ENCODE measurements at regions not wholly inside any gene's neighbourhood (a gene's known extent, or its start where the extent isn't known, plus 50 kb on each side); places are given as distances from the start of the nearest gene placed in this dataset.

DNA sequence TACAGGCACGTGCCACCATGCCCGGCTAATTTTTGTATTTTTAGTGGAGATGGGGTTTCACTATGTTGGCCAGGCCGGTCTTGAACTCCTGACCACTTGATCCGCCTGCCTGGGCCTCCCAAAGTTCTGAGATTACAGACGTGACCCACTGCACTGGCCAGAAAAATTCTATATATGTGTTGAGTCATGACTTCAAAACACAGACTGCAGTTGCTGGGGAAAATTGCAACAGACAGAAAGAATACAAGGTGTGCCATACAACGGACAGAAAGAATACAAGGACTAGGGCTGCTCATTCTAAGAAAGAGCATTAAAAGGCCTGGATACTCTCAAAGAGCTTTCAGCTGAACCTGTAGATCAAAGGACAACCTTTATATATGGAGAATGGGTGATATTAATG lies 109.6 kb upstream of the ACSL4 start:
- no peak for DNase-seq (ENCODE audit: low spot score)

DNA sequence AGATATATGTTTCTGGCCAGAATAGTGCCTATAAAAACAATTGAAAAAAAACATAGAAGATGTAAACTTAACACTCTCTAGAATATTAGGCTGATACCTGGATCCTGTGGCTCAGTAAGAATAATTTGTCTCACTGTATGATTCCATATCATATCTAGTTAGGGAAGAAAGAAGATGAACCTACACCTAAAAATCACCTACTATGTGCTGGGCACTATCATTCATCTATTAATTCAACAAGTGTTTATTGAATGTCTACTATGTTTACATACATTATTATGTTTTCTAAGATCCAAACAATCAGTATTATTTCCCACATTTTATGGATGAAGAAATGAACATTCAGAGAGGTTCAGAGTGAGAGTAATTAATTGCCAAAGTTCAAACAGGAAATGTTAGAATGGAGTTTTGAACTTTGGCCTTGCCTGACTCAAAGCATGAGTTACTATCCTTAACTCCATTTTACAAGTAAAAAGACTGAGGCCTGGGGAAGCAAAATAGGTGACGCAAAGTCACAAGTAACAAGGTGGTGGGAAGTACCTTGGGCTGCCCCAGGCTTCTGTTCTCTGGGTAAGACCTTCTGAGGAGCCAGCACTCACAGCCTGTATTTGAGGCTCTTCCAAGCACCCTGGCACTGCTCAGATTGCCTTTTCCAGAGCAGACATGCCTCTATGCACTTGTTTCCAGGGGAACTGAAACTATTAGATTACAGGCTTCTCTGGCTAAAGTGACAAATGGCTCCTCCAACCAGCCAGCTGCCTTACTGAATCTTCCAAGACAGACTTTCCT lies 111.1 kb upstream of the ACSL4 start:
- DNase-seq (ENCODE audit: low spot score), result no peak

DNA sequence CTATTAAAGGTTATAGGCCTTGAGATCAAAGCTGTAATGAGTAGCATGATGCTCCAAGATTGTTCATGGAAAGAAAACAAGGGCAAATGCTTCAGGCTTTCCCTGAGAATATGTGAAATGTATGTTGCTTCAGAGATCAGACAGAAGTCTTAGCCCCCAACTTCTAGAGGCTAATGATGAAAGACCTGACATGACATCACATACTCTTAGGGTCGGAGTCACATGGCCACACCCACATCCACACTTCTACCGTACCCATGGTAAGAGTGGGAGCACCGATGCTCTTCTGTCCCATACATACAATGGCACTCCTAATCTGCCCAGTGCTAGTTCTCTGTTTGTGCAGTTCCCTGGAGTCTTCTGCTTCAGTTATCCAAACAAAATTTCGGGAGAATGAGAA lies 111.9 kb upstream of the ACSL4 start:
- DNase-seq (ENCODE audit: low spot score), result no peak

DNA sequence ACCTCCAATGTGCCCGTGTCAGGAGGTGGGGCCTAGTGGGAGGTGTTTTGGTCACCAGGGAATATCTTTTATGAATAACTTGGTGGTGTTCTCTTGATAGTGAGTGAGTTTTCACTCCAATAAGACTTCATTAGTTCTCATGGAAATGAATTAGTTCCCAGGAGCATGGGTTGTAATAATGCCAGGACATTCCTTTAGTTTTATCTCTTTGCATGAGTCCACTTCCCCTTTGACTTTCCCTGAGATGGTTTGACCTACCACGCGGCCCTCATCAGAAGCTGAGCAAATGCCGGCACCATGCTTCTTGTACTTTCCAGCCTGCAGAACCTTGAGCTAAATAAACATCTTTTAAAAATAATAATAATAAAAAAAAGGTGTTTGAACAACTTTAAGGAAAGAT lies 112.9 kb upstream of the ACSL4 start:
- no peak for DNase-seq (ENCODE audit: low spot score)

DNA sequence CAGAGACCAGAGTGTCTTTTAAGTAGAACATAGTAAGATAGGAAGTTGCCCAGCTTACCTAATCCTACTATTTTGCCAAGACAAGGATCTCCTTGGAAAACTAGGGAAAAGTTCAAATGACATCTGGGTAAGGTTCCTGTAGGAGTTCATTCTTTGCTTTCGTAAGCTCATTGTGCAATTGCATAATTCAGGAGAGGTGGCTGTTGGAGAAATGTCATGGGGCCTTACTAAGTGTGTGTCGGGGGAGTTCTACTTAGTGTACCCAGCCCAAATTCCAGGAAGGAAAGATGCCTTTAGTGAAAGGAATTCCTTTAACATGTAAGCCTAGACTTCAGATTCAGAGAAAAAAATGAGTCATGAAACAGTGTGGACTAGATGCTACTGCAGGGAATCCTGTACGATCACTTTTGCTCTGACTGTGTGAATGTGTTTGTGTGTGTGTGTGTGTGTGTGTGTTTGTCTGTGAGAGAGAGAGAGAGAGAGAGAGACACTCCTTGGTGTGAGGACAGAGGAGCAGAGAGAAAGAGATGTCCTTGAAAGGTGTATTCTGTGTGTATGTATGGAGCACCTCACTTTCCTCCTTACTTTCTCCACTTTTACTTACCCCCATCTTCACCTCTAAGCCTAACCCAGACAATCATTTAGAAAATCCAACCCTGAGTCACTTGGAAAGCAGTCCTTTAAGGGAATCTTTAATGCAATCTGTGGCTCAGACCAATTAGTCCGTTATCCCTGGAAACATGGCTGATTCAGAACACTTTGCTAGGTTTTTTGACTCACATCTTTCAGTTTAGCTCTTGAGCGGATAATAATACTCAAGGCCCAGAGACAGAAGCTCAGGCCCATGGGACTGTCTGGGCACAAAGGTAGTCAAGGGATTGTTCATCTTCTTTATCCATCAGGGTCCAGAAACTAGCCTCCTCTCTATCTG lies 114.5 kb upstream of the ACSL4 start:
- no peak for DNase-seq (ENCODE audit: low spot score)

DNA sequence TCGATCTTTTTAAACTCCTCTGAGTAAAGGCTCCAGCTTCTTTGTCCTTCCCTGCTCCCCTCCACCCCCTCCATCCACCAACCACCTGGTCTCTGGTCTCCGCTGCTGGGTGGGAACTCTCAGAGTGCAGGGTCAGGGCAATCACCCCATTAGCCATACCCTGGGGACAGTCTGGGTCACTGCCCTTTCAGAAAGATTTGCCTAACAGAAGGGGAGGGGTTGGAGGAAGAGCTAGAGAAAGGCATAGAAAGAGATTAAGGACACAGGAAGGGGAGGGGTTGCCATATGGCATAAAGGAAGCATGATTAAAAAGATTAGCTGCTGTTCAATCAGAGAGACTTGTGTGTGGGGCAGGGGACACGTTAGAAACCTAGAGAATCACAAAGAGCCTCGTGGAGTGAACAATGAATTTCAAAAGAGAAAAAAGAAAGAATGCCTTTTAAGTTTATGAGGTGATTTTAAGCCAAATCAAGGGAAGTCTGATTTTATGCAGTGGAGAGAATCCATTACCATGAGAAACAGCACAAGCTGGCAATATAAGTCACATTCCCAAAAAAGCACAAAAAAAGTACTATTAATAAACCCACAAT lies 115.5 kb upstream of the ACSL4 start:
- DNase-seq (ENCODE audit: low spot score), result no peak

DNA sequence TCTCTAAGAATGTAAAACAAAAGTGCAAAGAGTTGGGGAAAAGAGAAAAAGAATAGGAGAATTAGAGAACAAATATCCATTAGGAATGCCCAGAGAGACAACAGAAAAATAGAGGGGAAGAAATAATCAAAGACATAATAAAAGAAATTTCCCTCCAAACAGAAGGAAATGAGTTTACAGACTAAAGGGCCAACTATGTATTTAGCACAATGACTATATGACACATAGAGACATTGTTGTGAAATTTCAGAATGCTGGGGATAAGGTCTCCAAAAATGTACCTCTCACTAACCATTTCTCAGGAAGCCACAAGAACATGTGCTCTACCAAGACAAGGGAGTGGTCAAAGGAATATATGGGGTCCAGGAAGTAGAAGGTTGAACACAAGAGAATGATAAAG lies 121.0 kb upstream of the ACSL4 start:
- no peak for DNase-seq (ENCODE audit: low spot score)

DNA sequence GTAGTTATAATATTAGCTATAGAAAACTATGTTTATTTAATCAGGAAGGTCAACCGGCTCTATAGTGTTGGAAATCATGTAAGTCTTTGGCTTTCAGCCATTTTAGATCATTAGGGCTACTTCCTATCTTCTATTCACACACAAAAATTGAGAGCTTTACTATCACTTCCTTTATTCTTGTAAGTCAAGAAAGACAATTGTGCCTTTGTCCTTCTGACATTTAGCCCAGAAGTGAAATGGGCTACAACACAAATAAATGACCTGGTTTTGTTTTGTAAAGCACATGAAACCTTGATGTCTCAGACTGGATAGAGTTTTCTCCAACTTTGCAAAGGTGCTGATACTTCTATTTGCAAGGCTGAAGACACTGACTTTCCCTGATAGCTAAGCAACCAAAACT lies 122.4 kb upstream of the ACSL4 start:
- no peak for DNase-seq (ENCODE audit: low spot score)

DNA sequence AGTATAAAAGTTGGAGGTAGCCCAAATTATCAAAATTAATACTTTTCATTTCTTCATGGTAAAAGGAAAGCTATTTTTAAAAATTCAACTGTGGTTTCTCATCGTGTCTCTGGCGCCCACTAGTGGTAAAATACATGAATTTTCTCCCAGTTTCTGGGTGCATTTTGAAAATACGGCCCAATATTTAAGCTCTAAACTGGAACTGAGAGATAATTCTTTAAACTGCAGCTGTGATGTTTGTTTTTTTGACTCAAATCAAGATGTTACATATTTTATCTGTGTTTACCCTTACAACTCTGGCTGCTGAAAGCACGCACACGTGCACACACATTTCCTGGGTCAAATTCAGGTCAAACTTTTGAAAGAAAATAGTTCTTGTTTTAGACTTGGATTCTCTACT lies 123.9 kb upstream of the ACSL4 start:
- DNase-seq (ENCODE audit: low spot score), result peak; percentile 12

DNA sequence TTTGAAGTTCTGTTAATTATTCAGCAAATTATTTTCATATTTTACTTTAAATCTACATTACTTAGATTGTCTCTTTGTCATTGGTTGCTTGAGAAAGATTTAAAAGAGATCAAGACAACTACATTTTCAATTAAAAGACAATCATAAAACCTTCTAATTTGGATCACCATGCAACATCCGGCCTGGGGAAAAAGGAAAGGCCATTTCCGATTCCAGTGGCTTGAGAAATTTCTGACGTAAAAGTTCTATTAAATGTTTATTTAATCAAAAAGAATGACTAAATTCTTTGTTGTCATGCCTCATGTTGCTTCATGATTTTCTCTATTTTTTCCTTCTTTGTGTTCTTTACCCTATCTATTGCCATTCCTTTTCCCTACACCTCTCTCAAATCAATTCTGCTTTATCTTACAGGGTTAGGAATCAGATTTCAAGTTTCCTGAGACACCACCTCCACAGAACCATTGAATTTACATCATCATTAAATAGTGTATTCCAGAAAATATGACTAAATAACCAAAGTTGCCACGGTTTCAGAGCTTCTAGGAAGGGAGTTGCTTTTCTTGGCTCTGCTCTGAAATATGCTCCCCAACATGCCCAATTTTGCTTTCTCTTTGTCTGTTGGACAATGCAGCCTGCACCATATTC lies 124.6 kb upstream of the ACSL4 start:
- DNase-seq (ENCODE audit: low spot score), result no peak

DNA sequence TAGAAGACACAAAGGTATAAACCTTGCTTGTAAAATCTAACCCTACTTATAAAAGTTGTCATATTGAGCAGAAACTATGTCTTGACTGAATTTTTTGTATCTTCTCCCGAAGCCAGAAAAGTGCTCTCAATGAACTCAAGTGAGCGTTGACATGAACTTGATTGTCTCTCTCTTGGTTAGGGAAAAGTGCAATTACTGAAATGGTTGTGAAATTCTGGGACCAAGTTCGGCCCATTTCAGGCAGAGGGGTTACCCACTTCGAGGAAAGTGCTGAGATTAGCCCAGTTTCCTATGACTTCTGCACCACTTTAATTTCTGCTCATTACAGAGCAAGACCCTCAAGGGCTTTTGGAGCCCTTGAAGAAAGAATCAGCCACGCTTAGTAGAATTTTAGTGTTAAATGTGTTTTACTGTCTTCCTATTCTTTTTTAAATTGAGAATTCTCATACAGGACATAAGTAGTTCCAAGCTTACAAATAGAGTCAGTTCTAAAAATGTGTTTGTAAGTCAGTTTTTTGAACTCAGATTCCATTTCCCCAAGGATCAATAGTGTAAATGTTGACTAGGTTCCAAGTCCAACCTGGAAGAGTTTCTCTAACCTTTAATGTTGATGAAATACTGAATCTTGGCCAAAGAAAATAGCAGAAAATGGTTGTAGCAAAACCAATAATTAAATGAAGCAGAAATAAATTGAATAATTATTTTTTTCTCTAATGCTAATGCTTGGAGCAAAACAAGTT lies 125.7 kb upstream of the ACSL4 start:
- no peak for DNase-seq (ENCODE audit: low spot score)

DNA sequence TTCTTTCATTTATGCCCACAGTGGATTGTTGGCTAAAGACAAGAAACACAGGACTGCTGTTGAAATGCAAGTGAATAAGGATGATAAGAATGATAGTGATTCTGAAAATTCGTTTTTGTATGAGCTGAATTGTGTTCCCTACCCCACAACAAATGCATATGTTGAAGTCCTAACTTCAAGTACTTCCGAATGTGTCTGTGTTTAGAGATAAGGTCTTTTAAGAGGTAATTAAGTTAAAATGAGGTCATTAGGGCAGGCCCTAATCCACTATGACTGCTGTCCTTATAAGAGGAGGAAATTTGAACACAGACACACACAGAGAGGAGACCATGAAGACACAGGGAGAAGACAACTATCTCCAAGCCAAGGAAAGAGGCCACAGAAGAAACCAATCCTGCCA lies 126.6 kb upstream of the ACSL4 start:
- no peak for DNase-seq (ENCODE audit: low spot score)

DNA sequence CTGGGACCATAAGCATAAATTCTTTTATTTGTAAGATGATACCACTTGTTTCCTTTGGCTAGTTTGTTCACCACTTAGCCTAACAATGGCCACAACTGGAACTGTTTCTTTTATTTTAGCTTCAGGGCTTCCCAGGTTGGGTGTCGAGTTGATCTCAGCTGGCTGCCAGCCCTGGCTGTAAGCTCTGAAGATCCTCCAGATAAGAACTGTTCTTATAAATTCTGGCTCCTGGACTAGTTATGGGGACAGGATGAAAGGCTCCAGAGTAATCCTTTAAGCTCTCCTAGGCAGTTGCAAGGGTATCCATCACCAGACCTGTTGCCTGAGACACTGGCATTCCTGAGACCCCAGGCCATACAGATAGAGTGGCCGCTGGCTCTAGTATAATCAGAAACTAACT lies 129.4 kb upstream of the ACSL4 start:
- no peak for DNase-seq (ENCODE audit: low spot score)

DNA sequence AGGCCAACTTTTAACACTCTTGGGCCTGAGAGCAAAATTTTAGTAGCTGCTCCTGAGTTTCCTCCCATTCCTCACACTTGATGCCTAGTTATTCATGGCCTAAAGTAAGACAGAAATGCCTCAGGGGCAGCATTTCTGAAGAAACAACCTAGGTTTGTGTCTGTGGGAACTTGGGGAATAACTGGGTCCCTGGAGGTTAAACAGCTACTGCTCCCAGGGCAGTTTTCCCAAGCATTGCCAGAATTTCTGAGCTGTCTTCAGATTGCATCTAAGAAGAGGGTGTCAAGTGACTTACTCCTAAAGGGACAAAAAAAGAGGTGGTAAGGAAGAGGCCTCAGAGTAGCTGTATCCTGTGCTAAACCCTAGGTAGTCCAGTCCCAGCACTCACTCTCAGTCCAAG lies 130.8 kb upstream of the ACSL4 start:
- DNase-seq (ENCODE audit: low spot score), result no peak

DNA sequence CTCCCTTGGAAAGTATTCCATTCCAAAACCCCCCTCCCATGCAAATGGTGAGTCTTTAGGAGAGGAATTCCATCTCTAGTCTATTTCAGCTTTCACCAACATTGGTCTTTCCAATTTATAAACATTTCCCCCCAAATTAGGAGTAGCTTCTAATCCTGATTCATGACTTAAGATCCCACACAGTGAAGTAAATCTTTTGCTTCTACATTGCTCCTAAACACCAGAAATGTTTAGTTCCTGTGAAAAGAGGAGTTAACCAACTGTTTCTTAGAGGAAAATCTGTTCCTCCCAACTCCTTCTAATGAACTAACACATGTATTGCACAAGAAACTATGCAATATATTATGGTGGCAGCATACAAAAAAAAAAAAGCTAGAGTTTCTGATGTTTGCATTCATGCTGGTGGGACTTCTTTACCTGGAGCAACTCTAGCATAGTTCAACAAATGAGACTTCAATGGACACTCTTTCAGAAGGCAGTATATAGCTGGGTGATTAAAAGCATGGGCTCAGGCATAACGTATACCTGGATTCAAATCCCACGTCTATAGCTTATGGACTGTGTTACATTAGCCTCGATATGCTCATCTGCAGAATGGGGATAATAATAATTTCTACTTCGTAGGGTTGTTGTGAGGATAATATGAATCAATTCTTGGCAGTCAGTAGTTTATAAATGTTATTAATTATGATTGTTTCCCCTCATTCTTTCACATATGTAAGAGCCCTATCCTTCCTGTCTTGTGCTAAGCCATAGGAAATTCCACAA lies 131.6 kb upstream of the TMEM164 start:
- no peak for DNase-seq (ENCODE audit: low spot score)

DNA sequence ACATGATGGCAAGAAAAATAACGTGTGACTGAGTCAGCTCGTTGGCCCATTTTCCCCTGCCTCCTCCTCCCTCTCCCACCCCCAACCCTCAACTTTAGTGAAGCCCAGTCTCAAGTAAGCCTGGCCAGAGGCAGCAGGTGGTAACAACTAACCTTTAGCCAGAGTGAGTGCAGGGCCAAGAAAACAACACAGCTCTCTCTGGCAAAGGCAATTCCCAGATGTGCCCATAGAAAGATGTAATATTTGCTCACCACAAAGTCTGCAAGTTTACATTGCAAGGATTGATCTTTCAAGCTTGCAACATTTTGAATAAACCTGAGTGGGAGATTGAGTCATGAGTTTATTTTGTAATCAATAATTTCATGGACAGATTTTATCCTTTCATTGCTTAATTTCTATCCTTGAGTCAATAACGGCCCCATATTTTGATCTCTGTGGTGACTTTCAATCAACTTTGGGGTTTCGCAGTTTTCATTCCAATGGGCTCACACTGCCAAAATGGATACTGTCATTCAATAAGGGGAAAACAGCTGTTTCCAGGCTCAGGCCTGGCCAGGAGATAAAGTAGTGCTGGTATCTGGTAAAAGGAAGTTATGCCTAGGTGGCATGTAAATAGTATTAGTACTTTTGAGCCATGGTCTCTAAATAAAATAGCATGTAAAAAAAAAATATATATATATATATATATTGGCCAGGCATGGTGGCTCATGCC lies 130.7 kb upstream of the TMEM164 start:
- DNase-seq (ENCODE audit: low spot score), result no peak

DNA sequence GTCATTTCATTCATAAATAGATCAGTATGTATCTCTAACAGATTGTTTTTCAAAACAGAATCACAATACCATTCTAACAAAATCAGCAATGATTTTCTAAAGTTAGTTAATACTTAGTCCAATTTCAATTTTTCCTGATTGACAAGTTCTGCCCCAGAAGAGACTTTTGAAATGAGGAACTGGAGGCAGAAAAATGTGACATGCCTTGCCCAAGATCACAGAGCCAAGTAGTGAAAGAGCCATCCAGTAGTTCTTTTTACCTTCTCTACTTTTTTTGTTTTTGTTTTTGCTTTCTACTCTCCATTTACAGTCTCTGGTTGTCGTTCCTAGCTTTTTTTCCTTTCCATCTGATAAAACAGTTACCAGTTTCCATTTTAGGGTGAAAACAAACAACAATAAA lies 129.3 kb upstream of the TMEM164 start:
- DNase-seq (ENCODE audit: low spot score), result no peak

DNA sequence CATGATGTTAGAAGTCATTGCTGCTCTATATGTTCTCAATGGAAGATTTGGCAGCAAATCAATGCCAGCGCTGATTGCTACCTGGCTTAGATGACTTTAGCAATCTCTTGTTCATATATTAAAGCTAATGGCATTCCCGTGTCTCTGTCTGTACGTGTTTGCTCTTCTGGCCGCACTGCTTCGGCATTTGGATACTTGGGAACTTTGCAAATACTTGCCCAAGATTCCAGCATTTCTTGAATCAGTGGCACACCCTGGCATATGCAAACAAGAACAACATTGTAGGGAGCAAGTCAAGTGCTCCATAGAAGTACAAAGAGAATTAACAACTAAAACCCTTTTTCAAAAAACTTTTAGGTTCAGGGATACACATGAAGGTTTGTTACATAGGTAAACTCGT lies 128.9 kb upstream of the TMEM164 start:
- DNase-seq (ENCODE audit: low spot score), result no peak

DNA sequence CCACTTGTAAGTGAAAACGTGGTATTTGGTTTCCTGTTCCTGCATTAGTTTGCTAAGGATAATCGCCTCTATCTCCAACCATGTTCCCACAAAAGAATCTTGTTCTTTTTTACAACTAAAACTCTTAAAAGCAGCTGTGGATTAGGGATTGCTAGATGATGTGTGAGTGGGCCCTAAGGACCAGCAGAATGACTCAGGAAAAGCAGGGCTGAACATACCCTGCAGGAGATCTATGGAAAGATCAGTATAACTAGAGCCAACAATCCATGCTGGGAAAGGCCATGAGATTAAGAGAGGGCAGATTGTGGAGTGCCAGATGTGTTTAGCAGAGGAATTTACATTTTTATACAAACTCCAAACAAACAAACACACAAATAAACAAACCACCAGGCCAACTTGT lies 128.4 kb upstream of the TMEM164 start:
- DNase-seq (ENCODE audit: low spot score), result no peak

DNA sequence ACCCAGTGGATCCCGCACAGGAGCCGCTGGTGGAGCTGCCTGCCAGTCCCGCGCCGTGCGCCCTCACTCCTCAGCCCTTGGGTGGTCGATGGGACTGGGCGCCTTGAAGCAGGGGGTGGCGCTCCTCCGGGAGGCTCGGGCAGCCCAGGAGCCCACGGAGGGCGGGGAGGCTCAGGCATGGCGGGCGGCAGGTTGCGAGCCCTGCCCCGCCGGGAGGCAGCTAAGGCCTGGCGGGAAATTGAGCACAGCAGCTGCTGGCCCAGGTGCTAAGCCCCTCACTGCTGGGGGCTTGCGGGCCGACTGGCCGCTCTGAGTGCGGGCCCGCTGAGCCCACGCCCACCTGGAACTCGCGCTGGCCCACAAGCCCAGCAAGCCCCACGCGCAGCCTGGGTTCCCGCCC lies 127.1 kb upstream of the TMEM164 start:
- no peak for DNase-seq (ENCODE audit: low spot score)
